Bronchial epithelial cell (primary cell): ENCODE measurements at regions not wholly inside any gene's neighbourhood (a gene's known extent, or its start where the extent isn't known, plus 50 kb on each side); places are given as distances from the start of the nearest gene placed in this dataset.

Source experiments
- DNase-seq: peaks from one replicate; pipeline ENCODE4 v3.0.0-alpha.2; 2010; ENCODE audit warnings: low read depth
- FAIRE-seq: peaks from 2 replicates; lab custom pipeline; 2011; peaks lifted over from hg19 to GRCh38; lab: Jason Lieb, UNC
- H3K27me3 ChIP-seq: 2 replicates; pipeline ENCODE4 v1.5.1; 2011; ENCODE audit warnings: low read length; ENCODE audit not compliant: control insufficient read depth, insufficient read depth
- H3K36me3 ChIP-seq: 2 replicates; pipeline ENCODE4 v1.5.1; 2011; ENCODE audit warnings: low read length; ENCODE audit not compliant: control insufficient read depth, insufficient read depth
- H3K4me3 ChIP-seq: 2 replicates; pipeline ENCODE4 v1.5.1; 2011; ENCODE audit warnings: mild to moderate bottlenecking, low read depth, low read length, control low read depth
- TF ChIP-seq, protein P1 (sequence below): IDR thresholded peaks from 2 replicates; pipeline ENCODE4 v1.5.1; 2011; ENCODE audit warnings: mild to moderate bottlenecking, moderate library complexity, low read length, control low read depth, inconsistent platforms; ENCODE audit not compliant: insufficient read depth, severe bottlenecking

DNA sequence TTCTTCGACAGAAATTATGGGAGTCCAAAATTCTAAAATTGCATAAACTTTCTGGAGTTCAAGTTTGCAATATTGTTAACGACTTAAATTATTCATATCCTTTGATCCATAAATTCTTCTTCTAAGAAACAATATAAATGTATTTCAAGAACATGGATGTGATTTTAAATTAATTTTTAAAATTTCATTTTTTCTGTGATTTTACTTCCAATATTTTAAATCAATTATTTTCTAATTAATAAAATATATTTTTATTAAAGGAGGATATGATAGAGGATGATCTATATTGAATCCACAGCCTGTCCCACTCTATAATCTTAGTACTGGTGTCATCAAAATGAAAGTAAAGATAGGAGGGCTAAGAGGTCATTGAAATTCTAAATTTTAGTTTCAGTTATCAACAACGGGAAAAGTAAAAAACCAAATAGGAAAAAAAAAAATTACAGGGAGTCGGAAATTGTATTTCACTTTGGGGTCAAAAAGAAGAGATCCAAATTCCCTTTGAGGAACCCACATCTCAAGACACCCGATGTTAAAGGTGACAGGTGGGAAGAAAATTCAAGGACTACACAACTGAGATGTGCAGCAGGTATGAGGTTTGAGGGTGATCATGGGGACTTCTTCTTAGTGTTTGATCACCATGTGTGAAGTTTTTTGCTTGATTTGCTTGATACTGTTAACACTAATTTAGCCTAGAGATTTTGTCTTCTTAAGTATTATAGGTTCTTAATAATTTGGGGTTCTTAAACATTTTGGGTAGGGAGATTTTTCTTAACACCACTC, 154.8 kb upstream of the RGS18 start:
- H3K27me3 ChIP-seq = no peaks in the 10 kb centered on the region
- no peak for FAIRE-seq
- H3K4me3 ChIP-seq = no peak overlapping the region
- TF ChIP-seq, protein P1, sequence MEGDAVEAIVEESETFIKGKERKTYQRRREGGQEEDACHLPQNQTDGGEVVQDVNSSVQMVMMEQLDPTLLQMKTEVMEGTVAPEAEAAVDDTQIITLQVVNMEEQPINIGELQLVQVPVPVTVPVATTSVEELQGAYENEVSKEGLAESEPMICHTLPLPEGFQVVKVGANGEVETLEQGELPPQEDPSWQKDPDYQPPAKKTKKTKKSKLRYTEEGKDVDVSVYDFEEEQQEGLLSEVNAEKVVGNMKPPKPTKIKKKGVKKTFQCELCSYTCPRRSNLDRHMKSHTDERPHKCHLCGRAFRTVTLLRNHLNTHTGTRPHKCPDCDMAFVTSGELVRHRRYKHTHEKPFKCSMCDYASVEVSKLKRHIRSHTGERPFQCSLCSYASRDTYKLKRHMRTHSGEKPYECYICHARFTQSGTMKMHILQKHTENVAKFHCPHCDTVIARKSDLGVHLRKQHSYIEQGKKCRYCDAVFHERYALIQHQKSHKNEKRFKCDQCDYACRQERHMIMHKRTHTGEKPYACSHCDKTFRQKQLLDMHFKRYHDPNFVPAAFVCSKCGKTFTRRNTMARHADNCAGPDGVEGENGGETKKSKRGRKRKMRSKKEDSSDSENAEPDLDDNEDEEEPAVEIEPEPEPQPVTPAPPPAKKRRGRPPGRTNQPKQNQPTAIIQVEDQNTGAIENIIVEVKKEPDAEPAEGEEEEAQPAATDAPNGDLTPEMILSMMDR = no peak
- DNase-seq = no peak
- H3K36me3 ChIP-seq = no peaks in the 10 kb centered on the region

DNA sequence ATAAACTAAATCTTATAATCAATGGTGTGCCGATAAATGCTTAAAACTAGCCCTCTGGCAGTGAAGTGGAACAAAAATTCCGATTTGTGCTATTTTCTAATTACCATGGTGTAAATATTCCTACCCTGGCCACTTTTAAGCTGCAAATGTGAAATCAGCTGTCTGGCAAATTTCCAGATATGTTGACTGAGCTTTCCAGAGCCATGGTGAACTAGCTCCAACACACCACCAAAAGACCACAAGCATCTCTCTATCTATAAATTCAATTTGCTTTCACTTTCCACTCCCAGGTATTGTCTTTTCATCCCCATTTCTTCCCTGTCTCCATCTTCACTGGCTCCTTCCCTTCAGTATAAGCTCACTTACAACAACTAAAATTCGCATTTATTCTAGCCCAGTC, 152.3 kb upstream of the RGS18 start:
- no peak for FAIRE-seq
- no peak overlapping the region for H3K4me3 ChIP-seq

GRCh38 chr1:192008281-192008825, 149.9 kb upstream of the RGS18 start:
- FAIRE-seq = no peak
- DNase-seq = no peak
- Histone ChIP-seq H3K27me3 (no peaks in the 10 kb centered on the region), H3K36me3 (no peaks in the 10 kb centered on the region), H3K4me3 (no peak overlapping the region)
- TF ChIP-seq, protein P1 = no peak

More for the DNA sequence above, 152.3 kb upstream of the RGS18 start:
- no peaks in the 10 kb centered on the region for H3K27me3 ChIP-seq
- DNase-seq = no peak
- TF ChIP-seq, protein P1 = no peak
- no peaks in the 10 kb centered on the region for H3K36me3 ChIP-seq

DNA sequence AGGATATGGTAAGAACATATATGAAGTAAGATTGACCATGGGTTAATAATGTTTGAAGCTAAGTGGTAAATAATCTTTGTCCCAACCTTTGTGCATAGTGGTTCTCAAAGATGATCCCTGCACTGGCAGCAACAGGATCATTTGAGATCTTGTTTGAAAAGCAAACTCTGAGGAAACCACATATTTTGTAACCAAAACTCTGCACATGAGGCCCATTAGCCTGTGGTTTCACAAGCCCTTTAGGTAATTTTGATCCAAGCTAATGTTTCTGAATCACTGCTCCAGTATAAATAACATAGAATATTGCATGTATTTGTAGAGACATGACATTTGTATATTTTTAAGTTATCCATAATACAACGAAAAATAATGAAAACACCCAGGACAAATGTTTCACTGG, 147.9 kb upstream of the RGS18 start:
- Histone ChIP-seq H3K4me3 (no peak overlapping the region), H3K36me3 (no peaks in the 10 kb centered on the region), H3K27me3 (no peaks in the 10 kb centered on the region)
- DNase-seq (no peak), FAIRE-seq (no peak)
- TF ChIP-seq, protein P1 = no peak

DNA sequence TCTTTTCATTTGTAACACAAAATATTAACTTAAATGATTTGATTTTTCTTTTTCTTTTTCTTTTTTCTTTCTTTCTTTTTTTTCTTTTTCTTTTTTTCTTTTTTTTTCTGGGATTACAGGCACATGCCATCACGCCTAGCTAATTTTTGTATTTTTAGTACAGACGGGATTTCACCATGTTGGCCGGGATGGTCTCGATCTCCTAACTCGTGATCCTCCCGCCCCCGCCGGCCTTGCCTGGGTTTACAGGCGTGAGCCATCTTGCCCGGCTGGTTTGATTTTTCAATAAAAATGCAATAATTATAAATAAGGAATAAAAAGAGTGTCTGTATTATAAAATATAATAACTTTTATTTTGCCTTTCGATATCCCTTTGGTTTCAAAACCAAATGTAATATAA, 146.7 kb upstream of the RGS18 start:
- no peak for FAIRE-seq
- no peak for DNase-seq
- no peaks in the 10 kb centered on the region for H3K27me3 ChIP-seq
- H3K36me3 ChIP-seq = no peaks in the 10 kb centered on the region
- H3K4me3 ChIP-seq = no peak overlapping the region
- TF ChIP-seq, protein P1 = no peak
